ENCODE measurements at regions not wholly inside any gene's neighbourhood (a gene's known extent, or its start where the extent isn't known, plus 50 kb on each side); places are given as distances from the start of the nearest gene placed in this dataset.

- no peak for TF ChIP-seq CTCF (conservative IDR thresholded peaks at IDR 0.05; ENCODE audit: low read depth, low read length)
- no peak overlapping the region for H3K4me3 ChIP-seq (ENCODE audit: low read depth, low read length)
- no peak for DNase-seq (ENCODE audit: low read depth)
These were observed 408.3 kb downstream of the SH3GL2 start for GRCh38 chr9:17987189-17987588.

- no peak overlapping the region for H3K4me3 ChIP-seq (ENCODE audit: low read depth, low read length)
These were observed 409.6 kb downstream of the SH3GL2 start for GRCh38 chr9:17988489-17988888.

GRCh38 chr9:17990602-17991001 lies 411.7 kb downstream of the SH3GL2 start:
- DNase-seq (ENCODE audit: low read depth), result no peak
- no peak overlapping the region for H3K4me3 ChIP-seq (ENCODE audit: low read depth, low read length)
- TF ChIP-seq CTCF (conservative IDR thresholded peaks at IDR 0.05; ENCODE audit: low read depth, low read length), result no peak

More at GRCh38 chr9:17988489-17988888, 409.6 kb downstream of the SH3GL2 start:
- no peak for TF ChIP-seq CTCF (conservative IDR thresholded peaks at IDR 0.05; ENCODE audit: low read depth, low read length)
- DNase-seq (ENCODE audit: low read depth), result no peak

- TF ChIP-seq CTCF (conservative IDR thresholded peaks at IDR 0.05; ENCODE audit: low read depth, low read length), result no peak
- DNase-seq (ENCODE audit: low read depth), result no peak
These were observed 414.2 kb downstream of the SH3GL2 start for GRCh38 chr9:17993024-17993423.

GRCh38 chr9:17994695-17995425 lies 416.0 kb downstream of the SH3GL2 start:
- H3K4me3 ChIP-seq (ENCODE audit: low read depth, low read length), result no peak overlapping the region
- DNase-seq (ENCODE audit: low read depth), result no peak
- TF ChIP-seq CTCF (conservative IDR thresholded peaks at IDR 0.05; ENCODE audit: low read depth, low read length), result no peak

More at GRCh38 chr9:17993024-17993423, 414.2 kb downstream of the SH3GL2 start:
- H3K4me3 ChIP-seq (ENCODE audit: low read depth, low read length), result no peak overlapping the region

GRCh38 chr9:17996728-17997127 lies 417.9 kb downstream of the SH3GL2 start:
- DNase-seq (ENCODE audit: low read depth), result no peak
- H3K4me3 ChIP-seq (ENCODE audit: low read depth, low read length), result no peak overlapping the region
- TF ChIP-seq CTCF (conservative IDR thresholded peaks at IDR 0.05; ENCODE audit: low read depth, low read length), result no peak

Measured in epithelial cell of proximal tubule (primary cell).